ENCODE measurements at regions not wholly inside any gene's neighbourhood (a gene's known extent, or its start where the extent isn't known, plus 50 kb on each side); places are given as distances from the start of the nearest gene placed in this dataset.

- no peak for FAIRE-seq
Measured at GRCh38 chr9:107119735-107120134, 163.3 kb upstream of the RAD23B start.

GRCh38 chr9:107123389-107123788, 159.7 kb upstream of the RAD23B start:
- FAIRE-seq: no peak

GRCh38 chr9:107127608-107128007, 155.5 kb upstream of the RAD23B start:
- no peak for FAIRE-seq

- no peak for FAIRE-seq
Measured at GRCh38 chr9:107131108-107131799, 151.8 kb upstream of the RAD23B start.

- no peak for FAIRE-seq
Measured at GRCh38 chr9:107136296-107136695, 146.8 kb upstream of the RAD23B start.

- FAIRE-seq: no peak
Measured at GRCh38 chr9:107137495-107138202, 145.4 kb upstream of the RAD23B start.

GRCh38 chr9:107138261-107138992, 144.7 kb upstream of the RAD23B start:
- FAIRE-seq: no peak

- no peak for FAIRE-seq
Measured at GRCh38 chr9:107141967-107142366, 141.1 kb upstream of the RAD23B start.

- FAIRE-seq: no peak
Measured at GRCh38 chr9:107142430-107142829, 140.6 kb upstream of the RAD23B start.

- FAIRE-seq: no peak
Measured at GRCh38 chr9:107142896-107143603, 140.0 kb upstream of the RAD23B start.

- no peak for FAIRE-seq
Measured at GRCh38 chr9:107144475-107144874, 138.6 kb upstream of the RAD23B start.

GRCh38 chr9:107147134-107147533, 135.9 kb upstream of the RAD23B start:
- FAIRE-seq: no peak

- no peak for FAIRE-seq
Measured at GRCh38 chr9:107148216-107148615, 134.9 kb upstream of the RAD23B start.

GRCh38 chr9:107149756-107150155, 133.3 kb upstream of the RAD23B start:
- FAIRE-seq: no peak

- no peak for FAIRE-seq
Measured at GRCh38 chr9:107153336-107153735, 129.7 kb upstream of the RAD23B start.

GRCh38 chr9:107154291-107154690, 128.8 kb upstream of the RAD23B start:
- FAIRE-seq: no peak

GRCh38 chr9:107154766-107155165, 128.3 kb upstream of the RAD23B start:
- no peak for FAIRE-seq

GRCh38 chr9:107155244-107155817, 127.7 kb upstream of the RAD23B start:
- FAIRE-seq: no peak

GRCh38 chr9:107158321-107158720, 124.8 kb upstream of the RAD23B start:
- no peak for FAIRE-seq

- no peak for FAIRE-seq
Measured at GRCh38 chr9:107161338-107161737, 121.7 kb upstream of the RAD23B start.

GRCh38 chr9:107163370-107163769, 119.7 kb upstream of the RAD23B start:
- no peak for FAIRE-seq

GRCh38 chr9:107169796-107170195, 113.3 kb upstream of the RAD23B start:
- FAIRE-seq: no peak

GRCh38 chr9:107170801-107171200, 112.3 kb upstream of the RAD23B start:
- FAIRE-seq: no peak

Data from A204.1 (cell line).